H9 (cell line): ENCODE measurements at regions not wholly inside any gene's neighbourhood (a gene's known extent, or its start where the extent isn't known, plus 50 kb on each side); places are given as distances from the start of the nearest gene placed in this dataset.

ENCODE experiments used
- DNase-seq: peaks from one replicate; pipeline ENCODE4 v3.0.0-alpha.2; 2017
- H2AFZ ChIP-seq: one replicate; pipeline ENCODE4 v1.6.1; 2013; ENCODE audit warnings: mild to moderate bottlenecking, low read length, control low read depth, moderate library complexity
- H2AK5ac ChIP-seq: 2 replicates; pipeline ENCODE4 v1.6.1; 2013; ENCODE audit warnings: low read length, control low read depth, mixed read lengths; ENCODE audit not compliant: insufficient read length
- H2BK120ac ChIP-seq: one replicate; pipeline ENCODE4 v1.6.1; 2013; ENCODE audit warnings: low read depth, mild to moderate bottlenecking, low read length, control low read depth, inconsistent platforms; ENCODE audit not compliant: poor library complexity, severe bottlenecking
- H2BK12ac ChIP-seq: 2 replicates; pipeline ENCODE4 v1.6.1; 2013; ENCODE audit warnings: low read length, control low read depth, mixed read lengths, low read depth; ENCODE audit not compliant: insufficient read length
- H2BK15ac ChIP-seq: 2 replicates; pipeline ENCODE4 v1.6.1; 2013; ENCODE audit warnings: low read depth, low read length, control low read depth
- H2BK20ac ChIP-seq: one replicate; pipeline ENCODE4 v1.6.1; 2013; ENCODE audit warnings: low read depth, mild to moderate bottlenecking, low read length, control low read depth, inconsistent platforms; ENCODE audit not compliant: poor library complexity, severe bottlenecking
- H2BK5ac ChIP-seq: 2 replicates; pipeline ENCODE4 v1.6.1; 2013; ENCODE audit warnings: low read length, control low read depth, mixed read lengths; ENCODE audit not compliant: insufficient read length
- H3K14ac ChIP-seq: 2 replicates; pipeline ENCODE4 v1.6.1; 2013; ENCODE audit warnings: low read length, control low read depth; ENCODE audit not compliant: insufficient read depth
- H3K18ac ChIP-seq: 2 replicates; pipeline ENCODE4 v1.6.1; 2013; ENCODE audit warnings: low read depth, mild to moderate bottlenecking, mixed read lengths, low read length, control low read depth; ENCODE audit not compliant: insufficient read length
- H3K23ac ChIP-seq: 2 replicates; pipeline ENCODE4 v1.6.1; 2013; ENCODE audit warnings: low read length, control low read depth, mixed read lengths, low read depth; ENCODE audit not compliant: insufficient read length
- H3K23me2 ChIP-seq: 2 replicates; pipeline ENCODE4 v1.6.1; 2013; ENCODE audit warnings: low read depth, mild to moderate bottlenecking, mixed read lengths, low read length, control low read depth; ENCODE audit not compliant: insufficient read length, poor library complexity, severe bottlenecking
- H3K27ac ChIP-seq: 2 replicates; pipeline ENCODE4 v1.5.1; 2013; ENCODE audit warnings: low read length, control low read depth, mixed read lengths, low read depth; ENCODE audit not compliant: insufficient read length
- H3K27me3 ChIP-seq: 2 replicates; pipeline ENCODE4 v1.6.1; 2013; ENCODE audit warnings: low read length, control low read depth, inconsistent platforms; ENCODE audit not compliant: insufficient read depth
- H3K4ac ChIP-seq: 2 replicates; pipeline ENCODE4 v1.6.1; 2013; ENCODE audit warnings: low read depth, mild to moderate bottlenecking, control low read depth, inconsistent platforms, low read length, moderate library complexity
- H3K4me1 ChIP-seq: 2 replicates; pipeline ENCODE4 v1.6.1; 2013; ENCODE audit warnings: low read length, control low read depth, inconsistent platforms; ENCODE audit not compliant: insufficient read depth
- H3K4me2 ChIP-seq: 2 replicates; pipeline ENCODE4 v1.6.1; 2013; ENCODE audit warnings: low read length, control low read depth, mixed read lengths; ENCODE audit not compliant: insufficient read length, insufficient read depth
- H3K56ac ChIP-seq: 2 replicates; pipeline ENCODE4 v1.6.1; 2013; ENCODE audit warnings: low read depth, mild to moderate bottlenecking, mixed read lengths, low read length, control low read depth; ENCODE audit not compliant: insufficient read length
- H3K79me1 ChIP-seq: 2 replicates; pipeline ENCODE4 v1.6.1; 2013; ENCODE audit warnings: low read depth, mild to moderate bottlenecking, moderate library complexity, low read length, control low read depth, inconsistent platforms; ENCODE audit not compliant: insufficient read depth, poor library complexity, severe bottlenecking
- H3K79me2 ChIP-seq: 2 replicates; pipeline ENCODE4 v1.6.1; 2013; ENCODE audit warnings: low read length, control low read depth, inconsistent platforms; ENCODE audit not compliant: insufficient read depth
- H3K9ac ChIP-seq: 2 replicates; pipeline ENCODE4 v1.6.1; 2013; ENCODE audit warnings: low read length, control low read depth, mixed read lengths; ENCODE audit not compliant: insufficient read length; ENCODE audit errors: extremely low read depth
- H3K9me3 ChIP-seq: one replicate; pipeline ENCODE4 v1.6.1; 2013; ENCODE audit warnings: low read depth, low read length, inconsistent platforms; ENCODE audit not compliant: control insufficient read depth
- H3T11ph ChIP-seq: one replicate; pipeline ENCODE4 v1.6.1; 2013; ENCODE audit warnings: mild to moderate bottlenecking, low read length, control low read depth, inconsistent platforms
- H4K20me1 ChIP-seq: one replicate; pipeline ENCODE4 v1.6.1; 2013; ENCODE audit not compliant: control insufficient read depth, insufficient read length, insufficient read depth
- H4K5ac ChIP-seq: 2 replicates; pipeline ENCODE4 v1.6.1; 2013; ENCODE audit warnings: low read depth, mild to moderate bottlenecking, mixed read lengths, low read length, control low read depth; ENCODE audit not compliant: insufficient read length
- H4K8ac ChIP-seq: replicated peaks from 2 replicates; pipeline ENCODE4 v1.6.1; 2013; ENCODE audit warnings: low read length, control low read depth, mixed read lengths, low read depth; ENCODE audit not compliant: insufficient read length
- H4K91ac ChIP-seq: 2 replicates; pipeline ENCODE4 v1.6.1; 2013; ENCODE audit warnings: low read depth, mild to moderate bottlenecking, moderate library complexity, mixed read lengths, low read length, control low read depth; ENCODE audit not compliant: insufficient read length
- H3K27ac Mint-ChIP-seq, 3 experiments: 2 replicates in 2 of 3; 3 replicates in 1 of 3; pipeline ENCODE4 v1.8.0; 2020 to 2021; ENCODE audit warnings: mixed read lengths in 3 of 3, mild to moderate bottlenecking in 1 of 3, moderate library complexity in 1 of 3
- H3K27me3 Mint-ChIP-seq: 2 replicates; pipeline ENCODE4 v1.8.0; 2021; ENCODE audit warnings: low read depth, mild to moderate bottlenecking, moderate library complexity, mixed read lengths
- H3K36me3 Mint-ChIP-seq, 3 experiments: 2 replicates in 2 of 3; 3 replicates in 1 of 3; pipeline ENCODE4 v1.8.0; 2020 to 2021; ENCODE audit warnings: low read depth in 3 of 3, mixed read lengths in 3 of 3; ENCODE audit not compliant: insufficient read depth in 1 of 3
- H3K4me1 Mint-ChIP-seq, 2 experiments: 2 replicates each; pipeline ENCODE4 v1.8.0; 2020; ENCODE audit warnings: mixed read lengths in 2 of 2
- H3K4me3 Mint-ChIP-seq, 2 experiments: 2 replicates in 1 of 2; 3 replicates in 1 of 2; pipeline ENCODE4 v1.8.0; 2020 to 2021; ENCODE audit warnings: mild to moderate bottlenecking in 2 of 2, mixed read lengths in 2 of 2, moderate library complexity in 1 of 2
- H3K9me3 Mint-ChIP-seq, 2 experiments: 2 replicates in 1 of 2; 3 replicates in 1 of 2; pipeline ENCODE4 v1.8.0; 2020; ENCODE audit warnings: mild to moderate bottlenecking in 2 of 2, mixed read lengths in 2 of 2, moderate library complexity in 1 of 2
- WGBS: extraction: QIAGEN DNeasy Blood & Tissue Kit; methylation state at CpG from one replicate; pipeline ENCODE4 v1.1.7; 2013; ENCODE audit warnings: missing lambda C conversion rate, low lambda C conversion rate, mixed read lengths; ENCODE audit not compliant: insufficient read length; ENCODE audit errors: extremely low coverage; 5-methylcytosine and 5-hydroxymethylcytosine counted together
- TF ChIP-seq, protein P1 (sequence below): fragments of 200-600 bp; sonication (generic); conservative IDR thresholded peaks from 3 replicates; pipeline ENCODE4 v1.8.0; 2021; ENCODE audit warnings: antibody characterized with exemption, mild to moderate bottlenecking

DNA sequence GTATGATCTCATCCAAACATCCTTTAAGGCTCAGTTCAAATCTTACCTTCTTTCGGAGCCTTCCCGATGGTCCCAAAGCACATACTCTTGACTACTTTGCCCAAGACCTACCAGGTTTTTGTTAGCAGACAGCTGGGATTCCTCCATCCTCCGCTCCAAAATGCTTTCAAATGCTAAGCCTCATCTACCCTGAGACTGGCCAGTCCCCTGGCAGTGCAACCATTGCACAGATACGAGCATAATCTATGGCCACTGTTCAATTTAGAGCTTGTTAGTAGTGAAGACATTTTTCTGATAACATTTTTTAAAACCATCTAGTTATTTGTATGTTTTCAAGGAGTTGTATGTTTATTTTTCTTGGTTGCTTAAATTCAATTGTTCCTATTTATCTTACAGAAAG, 264.4 kb upstream of the NR2F2 start:
- no peak for DNase-seq
- no peak overlapping the region for H3T11ph ChIP-seq
- no peaks in the 10 kb centered on the region for H3K27me3 ChIP-seq
- H4K91ac ChIP-seq, result no peak overlapping the region
- no peaks in the 10 kb centered on the region for H3K9me3 ChIP-seq
- no peak overlapping the region for H3K23ac ChIP-seq
- no CpG with 5 or more reads among the region's 4 CpGs for WGBS
- no peak overlapping the region for H2AK5ac ChIP-seq
- Mint-ChIP-seq H3K9me3 (peaks cover 0 to 2% of the 10 kb centered on the region in 2 experiments; a peak in 1 of 5 replicates), H3K4me1 (peaks cover 4% of the 10 kb centered on the region in 2 experiments; a peak in 3 of 4 replicates), H3K4me3 (no peak overlapping the region), H3K27me3 (peaks cover 76% of the 10 kb centered on the region), H3K36me3 (peaks cover 0 to 2% (median 0%) of the 10 kb centered on the region in 3 experiments; a peak in 1 of 7 replicates), H3K27ac (0 out of 7 replicates have a peak overlapping the region, but pooled peaks of 1 of the 3 experiments have one; percentile 66)
- no peak overlapping the region for H2BK15ac ChIP-seq
- no peak overlapping the region for H3K4me2 ChIP-seq
- no peak overlapping the region for H4K8ac ChIP-seq
- no peak overlapping the region for H3K56ac ChIP-seq
- no peak overlapping the region for H2AFZ ChIP-seq
- no peaks in the 10 kb centered on the region for H3K79me2 ChIP-seq
- H3K79me1 ChIP-seq, result no peaks in the 10 kb centered on the region
- H3K4me1 ChIP-seq, result no peaks in the 10 kb centered on the region
- no peak overlapping the region for H2BK12ac ChIP-seq
- H3K27ac ChIP-seq, result no peak overlapping the region
- no peak overlapping the region for H3K4ac ChIP-seq
- no peak overlapping the region for H3K14ac ChIP-seq
- H3K18ac ChIP-seq, result no peak overlapping the region
- H4K5ac ChIP-seq, result no peak overlapping the region
- H3K9ac ChIP-seq, result no peak overlapping the region
- TF ChIP-seq, protein P1, sequence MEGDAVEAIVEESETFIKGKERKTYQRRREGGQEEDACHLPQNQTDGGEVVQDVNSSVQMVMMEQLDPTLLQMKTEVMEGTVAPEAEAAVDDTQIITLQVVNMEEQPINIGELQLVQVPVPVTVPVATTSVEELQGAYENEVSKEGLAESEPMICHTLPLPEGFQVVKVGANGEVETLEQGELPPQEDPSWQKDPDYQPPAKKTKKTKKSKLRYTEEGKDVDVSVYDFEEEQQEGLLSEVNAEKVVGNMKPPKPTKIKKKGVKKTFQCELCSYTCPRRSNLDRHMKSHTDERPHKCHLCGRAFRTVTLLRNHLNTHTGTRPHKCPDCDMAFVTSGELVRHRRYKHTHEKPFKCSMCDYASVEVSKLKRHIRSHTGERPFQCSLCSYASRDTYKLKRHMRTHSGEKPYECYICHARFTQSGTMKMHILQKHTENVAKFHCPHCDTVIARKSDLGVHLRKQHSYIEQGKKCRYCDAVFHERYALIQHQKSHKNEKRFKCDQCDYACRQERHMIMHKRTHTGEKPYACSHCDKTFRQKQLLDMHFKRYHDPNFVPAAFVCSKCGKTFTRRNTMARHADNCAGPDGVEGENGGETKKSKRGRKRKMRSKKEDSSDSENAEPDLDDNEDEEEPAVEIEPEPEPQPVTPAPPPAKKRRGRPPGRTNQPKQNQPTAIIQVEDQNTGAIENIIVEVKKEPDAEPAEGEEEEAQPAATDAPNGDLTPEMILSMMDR, result no peak
- no peak overlapping the region for H2BK20ac ChIP-seq
- H4K20me1 ChIP-seq, result no peaks in the 10 kb centered on the region
- no peaks in the 10 kb centered on the region for H3K23me2 ChIP-seq
- no peak overlapping the region for H2BK5ac ChIP-seq
- no peak overlapping the region for H2BK120ac ChIP-seq
